Lung (tissue), 11 donors: ENCODE measurements at regions not wholly inside any gene's neighbourhood (a gene's known extent, or its start where the extent isn't known, plus 50 kb on each side); places are given as distances from the start of the nearest gene placed in this dataset.
"Not testable (repeated sequence)": the region's sequence is repeated elsewhere in the genome, so short reads cannot be mapped to it uniquely, and the experiment has no call there.

Experiments
- ATAC-seq: fragments of 200-7000 bp; cut with Tn5 transposase; one replicate; pipeline ENCODE4 v1.9.1; 2020; ENCODE audit warnings: moderate number of reproducible peaks; ENCODE audit not compliant: insufficient read depth, low FRiP score
- DNase-seq, 3 donors: peaks; one replicate each; pipeline ENCODE4 v3.0.0-alpha.2; 2013 to 2017
- H3K27ac ChIP-seq, 2 donors: one replicate each; pipeline ENCODE4 v1.5.1; 2013; ENCODE audit warnings: mild to moderate bottlenecking in 2 of 2, moderate library complexity in 2 of 2, control low read depth in 1 of 2, inconsistent platforms in 1 of 2, low read depth in 1 of 2, low read length in 1 of 2
- H3K27me3 ChIP-seq, 3 donors: one replicate each; pipeline ENCODE4 v1.5.1; 2013; ENCODE audit warnings: low read length in 2 of 3; ENCODE audit not compliant: control insufficient read depth in 3 of 3, insufficient read depth in 3 of 3
- H3K36me3 ChIP-seq, 4 donors: one replicate each; pipeline ENCODE4 v1.5.1; 2013; ENCODE audit warnings: low read length in 4 of 4, mild to moderate bottlenecking in 1 of 4, moderate library complexity in 1 of 4; ENCODE audit not compliant: control insufficient read depth in 4 of 4, insufficient read depth in 4 of 4
- H3K4me1 ChIP-seq, 5 donors: one replicate each; pipeline ENCODE4 v1.5.1; 2013; ENCODE audit warnings: low read length in 5 of 5, mild to moderate bottlenecking in 2 of 5, moderate library complexity in 1 of 5; ENCODE audit not compliant: control insufficient read depth in 5 of 5, insufficient read depth in 5 of 5
- H3K4me3 ChIP-seq: one replicate; pipeline ENCODE4 v1.5.1; 2013; ENCODE audit warnings: mild to moderate bottlenecking, control low read depth, moderate library complexity
- H3K9ac ChIP-seq, 2 donors: one replicate each; pipeline ENCODE4 v1.5.1; 2013; ENCODE audit warnings: low read length in 2 of 2, control low read depth in 1 of 2; ENCODE audit not compliant: insufficient read depth in 1 of 2
- H3K9me3 ChIP-seq, 4 donors: one replicate each; pipeline ENCODE4 v1.5.1; 2013; ENCODE audit warnings: low read length in 3 of 4, mild to moderate bottlenecking in 1 of 4, moderate library complexity in 1 of 4; ENCODE audit not compliant: control insufficient read depth in 4 of 4, insufficient read depth in 3 of 4
- WGBS, 2 donors: extraction: QIAGEN DNeasy Blood & Tissue Kit; methylation state at CpG; one replicate each; pipeline ENCODE4 v1.1.7; 2013; 5-methylcytosine and 5-hydroxymethylcytosine counted together
- TF ChIP-seq, protein P1 (sequence below): IDR thresholded peaks from 2 replicates; pipeline ENCODE4 v1.5.1; 2012; ENCODE audit warnings: mild to moderate bottlenecking; ENCODE audit errors: control extremely low read depth, extremely low read depth
- donor health status: control.
- donor health status: control.
- donor health status: Bipolar disorder and iron deficiency.
- donor health status: healthy.
- donor health status: DM: yes; HTN: yes; CAD: no.

- no peak overlapping the region for H3K4me3 ChIP-seq
- no peak overlapping the region for H3K9ac ChIP-seq
- ATAC-seq (no peak), DNase-seq (no peak)
- H3K27ac ChIP-seq, result no peak overlapping the region
- 71 to 83% methylated on average over 1 of the region's 1 CpG for WGBS, 2 donors
- no peaks in the 10 kb centered on the region for H3K4me1 ChIP-seq
- no peaks in the 10 kb centered on the region for H3K36me3 ChIP-seq
- no peaks in the 10 kb centered on the region for H3K27me3 ChIP-seq
- TF ChIP-seq, protein P1, sequence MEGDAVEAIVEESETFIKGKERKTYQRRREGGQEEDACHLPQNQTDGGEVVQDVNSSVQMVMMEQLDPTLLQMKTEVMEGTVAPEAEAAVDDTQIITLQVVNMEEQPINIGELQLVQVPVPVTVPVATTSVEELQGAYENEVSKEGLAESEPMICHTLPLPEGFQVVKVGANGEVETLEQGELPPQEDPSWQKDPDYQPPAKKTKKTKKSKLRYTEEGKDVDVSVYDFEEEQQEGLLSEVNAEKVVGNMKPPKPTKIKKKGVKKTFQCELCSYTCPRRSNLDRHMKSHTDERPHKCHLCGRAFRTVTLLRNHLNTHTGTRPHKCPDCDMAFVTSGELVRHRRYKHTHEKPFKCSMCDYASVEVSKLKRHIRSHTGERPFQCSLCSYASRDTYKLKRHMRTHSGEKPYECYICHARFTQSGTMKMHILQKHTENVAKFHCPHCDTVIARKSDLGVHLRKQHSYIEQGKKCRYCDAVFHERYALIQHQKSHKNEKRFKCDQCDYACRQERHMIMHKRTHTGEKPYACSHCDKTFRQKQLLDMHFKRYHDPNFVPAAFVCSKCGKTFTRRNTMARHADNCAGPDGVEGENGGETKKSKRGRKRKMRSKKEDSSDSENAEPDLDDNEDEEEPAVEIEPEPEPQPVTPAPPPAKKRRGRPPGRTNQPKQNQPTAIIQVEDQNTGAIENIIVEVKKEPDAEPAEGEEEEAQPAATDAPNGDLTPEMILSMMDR, result no peak
- peaks cover 0 to 2% (median 0%) of the 10 kb centered on the region in 4 donors for H3K9me3 ChIP-seq
Observed at GRCh38 chr4:34492414-34492813, 1751.9 kb downstream of the ARAP2 start.

GRCh38 chr4:34502086-34502485 is 1742.2 kb downstream of the ARAP2 start:
- no peaks in the 10 kb centered on the region for H3K27me3 ChIP-seq
- WGBS, 2 donors, result 62 to 76% methylated on average over 2 of the region's 2 CpGs
- TF ChIP-seq, protein P1, result no peak
- peaks cover 0 to 10% (median 0%) of the 10 kb centered on the region in 5 donors for H3K4me1 ChIP-seq
- no peak overlapping the region for H3K27ac ChIP-seq
- DNase-seq, result peak in 2 of 3 donors; percentile 76 to 77
- no peaks in the 10 kb centered on the region for H3K36me3 ChIP-seq
- peaks cover 0 to 4% (median 0%) of the 10 kb centered on the region in 4 donors for H3K9me3 ChIP-seq
- H3K4me3 ChIP-seq, result no peak overlapping the region
- no peak for ATAC-seq
- H3K9ac ChIP-seq, result no peak overlapping the region

DNA sequence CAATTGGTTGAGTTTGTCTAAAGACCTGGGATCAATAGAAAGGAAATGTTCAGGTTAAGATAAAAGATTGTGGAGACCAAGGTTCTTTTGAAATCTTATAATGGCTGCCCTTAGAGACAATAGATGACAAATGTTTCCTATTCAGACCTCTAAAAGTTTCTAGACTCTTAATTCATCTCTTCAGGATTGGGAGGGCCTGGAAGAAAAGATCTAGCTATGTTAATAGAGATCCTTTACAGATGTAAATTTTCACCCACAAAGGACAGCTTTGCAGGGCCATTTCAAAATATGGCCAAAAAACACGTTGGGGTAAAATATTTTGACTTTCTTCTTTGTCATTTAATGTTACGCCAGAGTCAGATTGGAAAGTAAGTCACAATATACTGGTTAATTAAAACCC is 1739.6 kb downstream of the ARAP2 start:
- not testable (repeated sequence) for H3K36me3 ChIP-seq, ATAC-seq, H3K9me3 ChIP-seq, H3K4me3 ChIP-seq, H3K27ac ChIP-seq, H3K27me3 ChIP-seq, H3K4me1 ChIP-seq, H3K9ac ChIP-seq, DNase-seq
- WGBS, 2 donors, result 69 to 70% methylated on average over 2 of the region's 2 CpGs

GRCh38 chr4:34506511-34507092 is 1737.7 kb downstream of the ARAP2 start:
- DNase-seq, H3K27me3 ChIP-seq, ATAC-seq, H3K4me3 ChIP-seq, H3K36me3 ChIP-seq, H3K4me1 ChIP-seq, H3K27ac ChIP-seq, H3K9me3 ChIP-seq, H3K9ac ChIP-seq: not testable (repeated sequence)
- WGBS, 2 donors, result 92 to 93% methylated on average over 24 to 26 of the region's 26 CpGs
